ENCODE measurements at regions not wholly inside any gene's neighbourhood (a gene's known extent, or its start where the extent isn't known, plus 50 kb on each side); places are given as distances from the start of the nearest gene placed in this dataset.
A peak's percentile ranks its signal among the peaks of the same experiment; 100 is the strongest.

GRCh38 chr7:51783241-51783640, 466.6 kb upstream of the COBL start:
- H3K27ac ChIP-seq (ENCODE audit: low read depth, low read length): no peak overlapping the region
- no peak overlapping the region for H3K9ac ChIP-seq (ENCODE audit: extremely low read depth, low read length, poor library complexity, severe bottlenecking)
- 84% methylated on average over 2 of the region's 2 CpGs; no CpG with 5 or more reads in 1 of the 2 experiments for WGBS, 2 experiments (ENCODE audit: insufficient coverage in 1 of 2, insufficient read length in 1 of 2)
- no peaks in the 10 kb centered on the region for H3K36me3 Mint-ChIP-seq (ENCODE audit: low read depth)
- no peak overlapping the region for H3K4me3 Mint-ChIP-seq
- H3K4me1 Mint-ChIP-seq: no peaks in the 10 kb centered on the region
- no peaks in the 10 kb centered on the region for H3K27me3 Mint-ChIP-seq (ENCODE audit: insufficient read depth)
- peaks cover 1% of the 10 kb centered on the region for H3K9me3 Mint-ChIP-seq
- no peak for DNase-seq
- H3K27me3 ChIP-seq (ENCODE audit: control insufficient read depth, insufficient read depth, low read length, poor library complexity, severe bottlenecking): no peaks in the 10 kb centered on the region
- no peak overlapping the region for H3K27ac Mint-ChIP-seq
- H3K4me3 ChIP-seq (ENCODE audit: low read length): no peak overlapping the region
- H3K4me1 ChIP-seq (ENCODE audit: control insufficient read depth, insufficient read depth, low read length): no peaks in the 10 kb centered on the region
- no peaks in the 10 kb centered on the region for H3K9me3 ChIP-seq (ENCODE audit: control insufficient read depth, low read length)
- H3K36me3 ChIP-seq (ENCODE audit: control insufficient read depth, insufficient read depth, low read length): no peaks in the 10 kb centered on the region
- TF ChIP-seq, protein P1, sequence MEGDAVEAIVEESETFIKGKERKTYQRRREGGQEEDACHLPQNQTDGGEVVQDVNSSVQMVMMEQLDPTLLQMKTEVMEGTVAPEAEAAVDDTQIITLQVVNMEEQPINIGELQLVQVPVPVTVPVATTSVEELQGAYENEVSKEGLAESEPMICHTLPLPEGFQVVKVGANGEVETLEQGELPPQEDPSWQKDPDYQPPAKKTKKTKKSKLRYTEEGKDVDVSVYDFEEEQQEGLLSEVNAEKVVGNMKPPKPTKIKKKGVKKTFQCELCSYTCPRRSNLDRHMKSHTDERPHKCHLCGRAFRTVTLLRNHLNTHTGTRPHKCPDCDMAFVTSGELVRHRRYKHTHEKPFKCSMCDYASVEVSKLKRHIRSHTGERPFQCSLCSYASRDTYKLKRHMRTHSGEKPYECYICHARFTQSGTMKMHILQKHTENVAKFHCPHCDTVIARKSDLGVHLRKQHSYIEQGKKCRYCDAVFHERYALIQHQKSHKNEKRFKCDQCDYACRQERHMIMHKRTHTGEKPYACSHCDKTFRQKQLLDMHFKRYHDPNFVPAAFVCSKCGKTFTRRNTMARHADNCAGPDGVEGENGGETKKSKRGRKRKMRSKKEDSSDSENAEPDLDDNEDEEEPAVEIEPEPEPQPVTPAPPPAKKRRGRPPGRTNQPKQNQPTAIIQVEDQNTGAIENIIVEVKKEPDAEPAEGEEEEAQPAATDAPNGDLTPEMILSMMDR (conservative IDR thresholded peaks at IDR 0.05): no peak

DNA sequence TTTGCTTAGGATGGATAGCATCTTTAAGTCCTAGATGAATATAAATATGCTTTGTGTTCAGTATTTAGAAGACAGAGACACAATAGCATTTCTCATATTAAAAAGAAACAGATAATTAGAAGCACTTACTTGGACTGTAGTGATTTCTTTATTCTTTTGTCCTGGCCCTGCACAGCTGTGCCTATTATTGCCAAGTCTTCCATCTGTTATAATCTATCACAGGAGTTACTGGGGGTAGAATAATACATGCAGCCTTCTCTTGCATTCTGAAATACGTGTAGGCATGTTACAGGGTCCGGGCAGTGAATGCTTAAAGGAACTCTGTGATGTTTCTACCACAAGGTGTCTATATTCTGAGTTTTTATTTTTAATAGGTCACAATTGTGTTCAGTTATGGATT, 461.5 kb upstream of the COBL start:
- Mint-ChIP-seq H3K27me3 (ENCODE audit: insufficient read depth) (no peaks in the 10 kb centered on the region), H3K27ac (no peak overlapping the region), H3K36me3 (ENCODE audit: low read depth) (no peaks in the 10 kb centered on the region), H3K9me3 (no peaks in the 10 kb centered on the region), H3K4me3 (no peak overlapping the region), H3K4me1 (peaks cover under 1% of the 10 kb centered on the region)
- Histone ChIP-seq H3K4me1 (ENCODE audit: control insufficient read depth, insufficient read depth, low read length) (no peaks in the 10 kb centered on the region), H3K4me3 (ENCODE audit: low read length) (no peak overlapping the region), H3K27me3 (ENCODE audit: control insufficient read depth, insufficient read depth, low read length, poor library complexity, severe bottlenecking) (no peaks in the 10 kb centered on the region), H3K36me3 (ENCODE audit: control insufficient read depth, insufficient read depth, low read length) (no peaks in the 10 kb centered on the region), H3K9me3 (ENCODE audit: control insufficient read depth, low read length) (no peaks in the 10 kb centered on the region), H3K27ac (ENCODE audit: low read depth, low read length) (no peak overlapping the region), H3K9ac (ENCODE audit: extremely low read depth, low read length, poor library complexity, severe bottlenecking) (no peak overlapping the region)
- TF ChIP-seq, protein P1 (conservative IDR thresholded peaks at IDR 0.05): no peak
- WGBS, 2 experiments (ENCODE audit: insufficient coverage in 1 of 2, insufficient read length in 1 of 2): 80 to 93% methylated on average over 2 of the region's 2 CpGs
- DNase-seq: no peak

GRCh38 chr7:51774178-51774577, 457.6 kb upstream of the COBL start:
- Histone ChIP-seq H3K27ac (ENCODE audit: low read depth, low read length) (no peak overlapping the region), H3K9me3 (ENCODE audit: control insufficient read depth, low read length) (no peaks in the 10 kb centered on the region), H3K36me3 (ENCODE audit: control insufficient read depth, insufficient read depth, low read length) (no peaks in the 10 kb centered on the region), H3K9ac (ENCODE audit: extremely low read depth, low read length, poor library complexity, severe bottlenecking) (no peak overlapping the region), H3K27me3 (ENCODE audit: control insufficient read depth, insufficient read depth, low read length, poor library complexity, severe bottlenecking) (no peaks in the 10 kb centered on the region), H3K4me1 (ENCODE audit: control insufficient read depth, insufficient read depth, low read length) (no peaks in the 10 kb centered on the region), H3K4me3 (ENCODE audit: low read length) (no peak overlapping the region)
- Mint-ChIP-seq H3K27me3 (ENCODE audit: insufficient read depth) (no peaks in the 10 kb centered on the region), H3K9me3 (no peaks in the 10 kb centered on the region), H3K36me3 (ENCODE audit: low read depth) (no peaks in the 10 kb centered on the region), H3K4me3 (no peak overlapping the region), H3K27ac (no peak overlapping the region), H3K4me1 (peaks cover 3% of the 10 kb centered on the region)
- WGBS, 2 experiments (ENCODE audit: insufficient coverage in 1 of 2, insufficient read length in 1 of 2): 79 to 87% methylated on average over 3 to 7 of the region's 7 CpGs
- peak; percentile 68 for DNase-seq
- TF ChIP-seq, protein P1 (conservative IDR thresholded peaks at IDR 0.05): no peak
